GM23248 (cell line): ENCODE measurements at regions not wholly inside any gene's neighbourhood (a gene's known extent, or its start where the extent isn't known, plus 50 kb on each side); places are given as distances from the start of the nearest gene placed in this dataset.

Source experiments
- EZH2 ChIP-seq: fragments of 200-600 bp; sonication (generic); IDR thresholded peaks from 2 replicates; pipeline ENCODE4 v1.6.1; 2018; ENCODE audit warnings: antibody characterized with exemption, mild to moderate bottlenecking; ENCODE audit not compliant: insufficient read depth, poor library complexity, severe bottlenecking
- EZH2phosphoT487 ChIP-seq: fragments of 200-600 bp; sonication (generic); IDR thresholded peaks from 2 replicates; pipeline ENCODE4 v1.6.1; 2018; ENCODE audit warnings: antibody characterized with exemption, moderate library complexity, mild to moderate bottlenecking, low read depth; ENCODE audit not compliant: insufficient read depth

DNA sequence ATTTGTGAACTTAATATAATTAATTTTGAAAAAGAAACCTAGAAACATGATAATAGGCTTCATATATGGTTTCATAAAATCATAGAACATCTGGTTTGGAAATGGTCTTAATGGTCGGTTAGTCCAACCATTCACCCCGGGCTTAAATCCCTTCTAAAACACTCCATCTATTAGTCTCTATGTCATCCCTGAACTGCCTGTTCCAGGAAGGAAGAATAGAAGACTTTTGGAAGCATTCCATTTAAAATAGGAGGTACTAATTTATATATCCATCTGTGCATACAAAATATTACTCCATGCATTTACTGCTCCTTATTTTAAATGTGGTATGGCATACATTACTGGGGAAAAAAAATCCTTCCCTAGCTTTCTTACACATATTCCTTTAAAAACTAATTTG, 262.2 kb upstream of the DDX53 start:
- TF ChIP-seq EZH2 (no peak), EZH2phosphoT487 (no peak)
